ENCODE measurements at regions not wholly inside any gene's neighbourhood (a gene's known extent, or its start where the extent isn't known, plus 50 kb on each side); places are given as distances from the start of the nearest gene placed in this dataset.
"Not testable (repeated sequence)": the region's sequence is repeated elsewhere in the genome, so short reads cannot be mapped to it uniquely, and the experiment has no call there.

DNA sequence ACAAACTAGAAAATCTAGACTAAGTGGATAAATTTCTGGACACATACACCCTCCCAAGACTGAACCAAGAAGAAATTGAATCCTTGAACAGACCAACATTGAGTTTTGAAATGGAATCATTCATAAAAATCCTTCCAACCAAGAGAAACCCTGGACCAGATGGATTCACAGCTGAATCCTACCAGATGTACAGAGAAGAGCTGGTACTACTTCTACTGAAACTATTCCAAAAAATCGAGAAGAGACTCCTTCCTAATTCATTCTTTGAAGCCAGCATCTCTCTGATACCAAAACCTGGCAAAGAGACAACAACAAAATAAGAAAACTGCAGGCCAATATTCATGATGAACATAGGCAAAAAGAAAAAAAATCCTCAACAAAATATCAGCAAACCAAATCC lies 227.4 kb downstream of the RPAP3 start:
- DNase-seq, result no peak

DNA sequence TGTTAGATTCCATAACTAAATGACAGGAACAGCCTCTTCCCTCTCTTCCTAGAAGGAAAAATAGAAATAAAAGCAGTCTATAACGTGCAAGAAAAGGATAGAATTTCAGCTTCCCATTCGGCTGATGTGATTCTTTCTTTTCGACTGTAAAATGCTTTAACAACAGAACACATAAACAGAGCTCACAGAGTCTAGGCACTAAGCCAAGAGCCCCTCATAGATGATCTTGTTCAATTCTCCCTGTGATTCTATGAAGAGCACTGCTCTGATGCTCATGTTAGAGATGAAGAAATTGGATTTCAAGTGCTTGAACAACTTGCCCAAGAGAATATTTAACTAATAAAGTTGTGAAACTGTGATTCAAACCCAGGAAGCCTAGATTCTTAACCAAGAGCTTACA lies 232.7 kb downstream of the RPAP3 start:
- no peak for DNase-seq

DNA sequence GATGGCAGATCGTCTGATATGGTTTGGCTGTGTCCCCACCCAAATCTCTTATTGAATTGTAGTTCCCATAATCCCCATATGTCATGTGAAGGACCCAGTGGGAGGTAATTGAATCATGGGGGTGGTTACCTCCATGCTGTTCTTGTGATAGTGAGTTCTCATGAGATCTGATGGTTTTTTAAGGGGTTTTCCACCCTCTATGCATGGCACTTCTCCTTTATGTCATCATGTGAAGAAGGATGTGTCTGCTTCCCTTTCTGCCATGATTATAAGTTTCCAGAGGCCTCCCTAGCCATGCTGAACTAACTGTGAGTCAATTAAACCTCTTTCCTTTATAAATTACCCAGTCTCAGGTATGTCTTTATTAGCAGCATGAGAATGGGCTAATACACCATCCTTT lies 235.5 kb downstream of the RPAP3 start:
- not testable (repeated sequence) for DNase-seq

DNA sequence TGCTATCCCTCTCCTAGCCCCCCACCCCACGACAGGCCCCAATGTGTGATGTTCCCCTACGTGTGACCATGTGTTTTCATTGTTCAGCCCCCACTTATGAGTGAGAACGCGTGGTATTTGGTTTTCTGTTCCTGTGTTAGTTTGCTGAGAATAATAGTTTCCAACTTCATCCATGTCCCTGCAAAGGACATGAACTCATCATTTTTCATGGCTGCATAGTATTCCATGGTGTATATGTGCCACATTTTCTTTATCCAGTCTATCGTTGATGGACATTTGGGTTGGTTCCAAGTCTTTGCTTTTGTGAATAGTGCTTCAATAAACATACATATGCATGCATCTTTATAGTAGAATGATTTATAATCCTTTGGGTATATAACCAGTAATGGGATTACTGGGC lies 241.9 kb downstream of the RPAP3 start:
- DNase-seq, result not testable (repeated sequence)

DNA sequence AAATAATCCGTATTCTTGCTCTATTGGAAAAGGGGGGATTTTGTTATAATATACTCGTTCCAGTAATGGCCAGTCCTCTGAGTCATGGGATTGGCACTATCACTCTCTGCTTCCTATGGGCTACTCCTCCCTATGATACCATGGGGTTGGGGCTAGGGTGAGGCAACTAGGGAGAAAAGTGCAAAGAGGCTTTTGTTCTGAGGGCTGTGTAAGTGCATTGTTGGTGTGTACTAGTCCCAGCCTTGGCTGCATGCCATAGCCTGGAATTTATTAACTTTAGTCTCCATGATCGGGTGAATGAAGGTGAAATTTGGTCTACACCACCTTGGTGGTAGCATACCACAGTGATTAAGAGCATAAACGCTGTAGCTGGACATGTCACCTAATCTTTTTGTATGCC lies 247.6 kb downstream of the RPAP3 start:
- DNase-seq, result no peak

DNA sequence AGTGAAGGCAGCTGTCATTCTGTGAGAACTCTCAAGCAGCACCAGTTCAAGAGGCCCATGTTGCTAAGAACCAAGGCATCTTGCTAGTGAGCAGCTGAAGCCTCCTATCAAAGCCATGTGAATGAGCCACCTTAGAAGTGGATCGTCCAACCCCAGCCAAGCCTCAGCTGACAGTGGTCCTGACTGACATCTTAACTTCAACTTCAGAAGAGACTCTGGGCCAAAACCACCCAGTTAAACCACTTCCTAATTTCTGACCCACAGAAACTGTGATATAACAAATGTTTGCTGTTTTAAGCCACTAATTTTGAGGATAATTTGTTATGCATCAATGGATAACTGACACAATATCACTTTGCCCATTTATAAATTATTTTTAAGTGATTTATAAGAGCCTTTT lies 256.0 kb downstream of the RPAP3 start:
- DNase-seq, result no peak

DNA sequence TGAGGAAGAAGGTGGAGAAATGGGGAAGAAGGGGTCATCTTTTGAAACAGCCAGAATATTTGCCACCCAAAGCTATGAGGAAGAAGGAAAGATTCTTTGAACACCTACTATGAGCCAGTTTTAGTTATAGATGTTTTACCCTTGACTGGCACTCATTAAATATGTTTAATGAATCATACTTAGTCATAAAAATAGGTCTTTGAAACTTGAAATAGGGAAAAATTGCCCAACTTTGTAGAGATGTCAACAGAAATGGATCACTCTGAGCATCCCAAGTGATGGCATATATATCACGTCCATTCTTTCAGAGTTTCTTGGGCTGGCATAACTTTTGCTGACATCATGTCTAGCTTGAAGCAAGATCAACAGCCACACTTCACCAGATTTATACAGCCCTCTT lies 263.5 kb downstream of the RPAP3 start:
- DNase-seq, result no peak

DNA sequence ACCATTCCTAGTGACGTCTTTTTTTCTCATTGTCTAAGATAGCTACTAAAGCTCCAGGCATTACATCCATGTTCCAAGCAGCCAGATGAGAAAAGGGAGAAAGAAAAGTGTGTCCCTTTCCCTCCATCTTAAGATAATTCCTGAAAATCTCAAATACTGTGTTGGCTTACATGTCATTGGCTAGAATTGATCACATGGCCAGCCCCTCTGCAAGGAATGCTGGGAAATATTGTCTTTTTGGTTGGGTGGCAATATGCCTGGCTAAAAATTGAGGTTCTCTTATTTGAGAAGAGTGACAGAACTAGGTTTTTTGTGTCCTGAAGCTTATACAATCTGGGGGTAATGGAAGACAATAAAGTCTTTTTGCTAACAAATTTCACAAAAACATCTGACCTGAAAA lies 264.3 kb downstream of the RPAP3 start:
- DNase-seq, result no peak

DNA sequence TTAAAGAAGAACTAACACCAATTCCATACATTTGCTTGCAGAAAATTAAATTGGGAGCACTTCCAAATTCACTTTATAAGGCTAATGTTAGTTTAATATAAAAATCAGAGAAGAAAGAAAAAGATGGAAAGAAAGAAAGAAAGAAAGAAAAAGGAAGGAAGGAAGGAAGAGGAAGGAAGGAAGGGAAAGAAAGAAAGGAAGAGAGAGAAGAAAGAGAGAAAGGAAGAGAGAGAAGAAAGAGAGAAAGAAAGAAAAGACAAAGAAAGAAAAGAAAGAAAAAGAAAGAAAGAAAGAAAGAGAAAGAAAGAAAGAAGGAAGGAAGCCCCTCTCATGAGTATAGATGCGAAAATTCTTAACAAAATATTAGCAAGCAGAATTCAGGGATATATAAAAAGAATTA lies 267.7 kb downstream of the RPAP3 start:
- DNase-seq, result no peak

DNA sequence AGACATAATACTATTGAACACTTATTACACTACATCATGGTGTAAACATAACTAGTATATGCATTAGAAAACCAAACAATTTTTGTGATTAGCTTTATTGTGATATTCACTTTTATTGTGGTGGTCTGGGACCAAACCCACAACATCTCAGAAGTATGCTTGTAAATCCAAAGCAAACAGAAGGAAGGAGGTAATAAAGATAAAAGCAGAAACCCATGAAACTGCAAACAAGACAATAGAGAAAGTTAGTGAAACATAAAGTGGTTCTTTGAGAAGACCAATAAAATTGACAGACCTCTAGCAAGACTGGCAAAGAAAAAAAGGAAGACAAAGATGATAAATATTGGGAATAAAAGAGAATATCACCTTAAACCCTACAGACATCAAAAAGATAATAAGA lies 268.3 kb downstream of the RPAP3 start:
- DNase-seq, result no peak

DNA sequence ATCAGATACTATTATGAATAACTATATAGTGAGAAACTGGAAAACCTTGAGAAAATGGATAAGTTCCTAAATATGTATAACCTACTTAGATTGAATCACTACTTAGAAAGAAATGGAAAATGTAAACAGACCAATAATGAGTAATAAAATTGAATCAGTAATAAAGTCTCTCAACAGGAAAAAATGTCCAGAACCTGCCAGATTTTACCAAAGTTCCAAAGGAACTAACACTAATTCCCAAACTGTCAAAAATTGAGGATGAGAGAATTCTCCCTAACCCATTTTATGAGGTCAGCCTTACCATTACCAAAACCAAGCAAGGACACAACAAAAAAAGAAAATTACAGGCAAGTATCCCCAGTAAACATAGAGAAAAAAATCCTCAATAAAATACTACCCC lies 272.0 kb downstream of the RPAP3 start:
- DNase-seq, result peak; percentile 25

DNA sequence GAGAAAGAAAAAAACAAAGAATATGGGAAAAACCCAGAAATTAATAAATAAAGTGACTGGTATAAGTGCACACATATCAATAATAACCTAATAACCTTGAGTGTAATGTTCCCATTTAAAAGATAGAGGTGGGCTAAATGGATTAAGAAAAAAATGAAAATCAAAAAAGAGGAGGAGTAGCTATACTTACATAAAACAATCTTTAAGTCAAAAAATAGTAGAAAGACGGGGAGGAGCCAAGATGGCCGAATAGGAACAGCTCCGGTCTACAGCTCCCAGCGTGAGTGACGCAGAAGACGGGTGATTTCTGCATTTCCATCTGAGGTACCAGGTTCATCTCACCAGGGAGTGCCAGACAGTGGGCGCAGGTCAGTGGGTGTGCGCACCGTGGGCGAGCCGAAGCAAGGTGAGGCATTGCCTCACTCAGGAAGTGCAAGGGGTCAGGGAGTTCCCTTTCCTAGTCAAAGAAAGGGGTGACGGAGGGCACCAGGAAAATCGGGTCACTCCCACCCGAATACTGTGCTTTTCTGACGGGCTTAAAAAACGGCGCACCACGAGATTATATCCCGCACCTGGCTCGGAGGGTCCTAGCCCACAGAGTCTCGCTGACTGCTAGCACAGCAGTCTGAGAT lies 279.0 kb downstream of the RPAP3 start:
- DNase-seq, result not testable (repeated sequence)

DNA sequence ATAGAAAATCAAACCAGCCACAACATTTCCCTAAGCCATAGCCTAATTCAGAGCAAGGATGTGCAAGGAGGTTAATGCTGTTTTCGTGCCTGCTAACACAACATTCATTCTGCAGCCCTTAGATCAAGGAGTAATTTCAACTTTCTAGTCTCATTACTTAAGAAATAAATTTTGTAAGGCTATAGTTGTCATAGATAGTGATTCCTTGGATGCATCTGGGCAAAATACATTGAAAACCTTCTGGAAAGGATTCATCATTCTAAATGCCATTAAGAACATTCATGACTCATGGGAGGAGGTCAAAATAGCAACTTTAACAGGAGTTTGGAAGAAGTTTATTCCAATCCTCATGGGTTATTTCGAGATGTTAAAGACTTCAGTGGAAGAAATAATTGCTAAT lies 283.2 kb downstream of the RPAP3 start:
- peak; percentile 15 for DNase-seq

DNA sequence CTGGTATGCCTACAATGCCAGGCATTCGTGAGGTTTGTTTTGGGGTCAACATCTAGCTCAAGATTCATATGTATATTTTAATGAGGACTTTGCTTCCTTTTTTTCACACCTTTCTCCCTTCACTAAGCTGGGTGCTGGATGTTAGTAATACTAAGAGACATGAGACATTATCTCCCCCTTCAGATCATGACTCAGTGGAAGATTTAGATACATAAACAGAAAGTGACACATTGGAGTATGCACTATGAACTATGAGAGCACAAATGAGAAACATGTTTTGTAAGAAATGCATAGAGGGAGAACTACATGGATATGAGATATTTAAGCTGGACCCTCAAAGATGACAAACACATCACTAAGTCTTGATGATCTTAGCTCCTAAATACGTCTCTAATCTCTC lies 286.3 kb downstream of the RPAP3 start:
- DNase-seq, result peak; percentile 31

DNA sequence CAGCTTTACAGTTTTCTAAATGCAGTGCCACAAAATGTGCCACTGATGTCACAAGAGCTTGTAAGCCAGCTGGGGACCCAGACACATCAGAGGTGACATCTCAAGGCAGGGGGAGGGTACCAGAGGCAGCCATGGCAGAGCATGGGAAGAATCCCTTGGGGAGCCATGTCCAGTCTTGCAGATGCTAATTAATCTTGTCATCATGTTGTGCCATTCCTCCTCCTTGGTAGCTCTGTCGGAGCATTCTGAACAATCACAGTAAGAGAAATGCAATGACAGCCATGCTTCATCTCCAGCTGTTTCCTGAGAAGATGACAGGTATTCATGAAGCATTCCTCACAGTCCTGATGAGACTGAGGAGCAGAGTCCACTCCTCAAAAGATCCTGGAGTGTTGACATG lies 287.9 kb downstream of the RPAP3 start:
- DNase-seq, result no peak

DNA sequence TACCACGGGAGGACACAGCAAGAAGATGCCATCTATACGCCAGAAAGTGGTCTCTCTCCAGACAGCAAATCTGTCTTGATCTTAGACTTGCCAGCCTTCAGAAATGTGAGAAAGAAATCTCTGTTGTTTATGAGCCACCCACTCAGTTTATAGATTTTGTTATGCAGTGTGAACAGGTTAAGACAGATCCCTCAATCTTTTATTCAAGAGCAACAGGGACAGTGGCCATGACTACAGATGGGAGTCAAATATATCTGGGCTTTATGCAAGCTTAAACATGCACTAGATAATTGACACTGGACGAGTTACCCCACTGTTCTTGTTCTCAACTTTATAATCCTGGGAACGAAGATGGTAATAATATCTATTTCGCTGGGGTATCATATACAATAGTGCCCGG lies 288.7 kb downstream of the RPAP3 start:
- no peak for DNase-seq

DNA sequence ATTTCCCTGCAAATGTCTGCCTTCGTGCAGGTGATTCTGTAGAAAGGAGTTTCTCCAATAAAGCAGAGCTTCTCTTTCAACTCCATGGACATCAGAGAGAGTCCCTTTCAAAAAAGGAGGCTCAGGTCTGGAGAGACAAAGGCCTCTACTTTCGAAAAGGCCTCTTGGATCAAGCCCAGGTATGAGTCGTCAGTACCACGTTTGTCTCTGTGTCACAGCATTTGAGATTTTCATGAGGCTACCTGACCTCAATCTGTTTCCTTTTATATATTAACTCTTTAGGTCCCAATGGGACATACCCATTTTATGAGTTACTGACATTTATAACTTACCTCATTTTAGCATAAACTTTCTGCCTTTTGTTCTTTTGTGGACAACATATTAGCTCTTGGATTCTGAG lies 290.8 kb downstream of the RPAP3 start:
- no peak for DNase-seq

DNA sequence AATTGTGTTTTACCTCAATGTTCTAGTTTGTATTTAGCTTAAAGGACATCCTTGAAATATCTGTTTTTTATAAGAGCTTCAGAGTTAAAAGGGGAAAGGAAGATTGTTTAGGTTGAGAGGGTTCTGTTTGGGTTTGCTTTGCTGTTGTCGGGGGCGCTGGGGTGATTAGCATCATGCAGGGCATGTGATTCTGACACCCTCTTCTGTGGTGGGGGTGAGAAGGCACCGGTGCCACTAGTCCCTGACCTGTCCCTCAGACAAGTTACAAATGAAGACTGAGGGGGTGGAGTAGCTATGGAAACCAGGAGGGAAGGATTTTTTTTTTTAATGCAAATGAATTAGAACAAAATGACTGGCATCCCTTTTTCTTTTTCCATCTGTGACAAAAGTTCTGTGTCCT lies 291.3 kb downstream of the RPAP3 start:
- DNase-seq, result no peak

DNA sequence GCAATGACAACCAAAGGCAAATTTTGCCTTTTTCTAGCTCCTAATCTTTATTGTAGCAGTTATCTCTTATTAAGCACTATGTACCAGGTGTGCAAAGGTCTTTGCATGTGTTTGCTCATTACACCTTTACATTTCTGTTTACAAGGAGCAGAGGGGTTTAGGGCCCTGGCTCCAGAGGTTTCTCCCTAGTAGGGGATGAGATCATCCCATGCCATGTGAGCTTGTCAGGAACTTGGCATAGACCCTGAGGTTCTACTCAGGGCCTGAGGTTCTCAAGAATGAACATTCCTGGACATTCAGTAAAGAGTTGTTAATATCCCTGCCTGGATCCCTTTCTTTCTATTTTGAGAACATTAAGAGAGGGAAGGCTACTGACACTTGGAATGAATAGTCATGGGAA lies 292.0 kb downstream of the RPAP3 start:
- no peak for DNase-seq

DNA sequence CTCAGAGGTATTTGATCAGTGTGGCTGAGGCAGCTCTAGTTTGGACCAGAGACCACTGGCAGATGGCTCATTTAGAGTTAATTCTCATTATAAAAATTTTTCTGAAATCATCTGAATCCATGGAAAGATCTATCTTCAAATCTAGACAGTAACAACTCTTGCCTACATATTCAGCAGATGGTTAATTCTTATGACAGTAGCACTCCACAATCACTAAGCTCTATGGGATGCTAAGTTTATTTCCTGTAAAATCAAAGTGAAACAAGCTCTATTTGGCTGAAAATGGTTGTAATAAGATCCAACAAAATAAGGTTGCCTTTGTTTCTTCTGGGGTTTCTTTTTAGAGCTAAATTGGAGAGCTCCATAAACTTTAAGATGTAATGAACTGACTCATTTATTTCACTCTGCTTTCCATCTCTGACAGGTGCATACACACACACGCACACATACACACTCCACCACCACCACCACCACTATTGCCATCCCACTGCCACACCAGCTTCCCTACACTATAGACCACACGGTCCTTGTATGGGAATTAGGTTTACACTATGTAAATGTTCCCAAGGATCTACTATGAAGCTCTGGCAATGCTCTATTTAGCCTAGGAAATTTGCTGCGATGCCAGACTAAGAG lies 293.1 kb downstream of the RPAP3 start:
- DNase-seq, result no peak

DNA sequence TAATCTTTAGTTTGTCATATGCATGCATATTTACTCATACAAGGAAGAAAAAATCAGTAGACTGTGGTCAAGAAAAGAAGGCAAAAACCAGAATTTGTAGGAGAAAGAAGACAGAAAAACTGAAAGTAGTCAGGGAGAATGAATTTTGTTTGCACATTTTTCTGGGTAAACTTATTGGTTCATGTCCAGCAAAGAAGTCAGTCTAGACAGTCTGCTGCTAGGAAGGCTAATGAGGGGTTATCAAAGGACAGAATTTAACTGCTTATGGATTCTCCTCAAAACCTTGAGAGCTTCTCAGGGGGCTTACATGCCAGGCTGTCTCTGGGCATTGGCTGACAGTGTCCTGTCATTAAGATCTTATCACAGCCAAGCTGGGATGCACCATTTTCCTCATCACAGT lies 293.9 kb downstream of the RPAP3 start:
- no peak for DNase-seq

DNA sequence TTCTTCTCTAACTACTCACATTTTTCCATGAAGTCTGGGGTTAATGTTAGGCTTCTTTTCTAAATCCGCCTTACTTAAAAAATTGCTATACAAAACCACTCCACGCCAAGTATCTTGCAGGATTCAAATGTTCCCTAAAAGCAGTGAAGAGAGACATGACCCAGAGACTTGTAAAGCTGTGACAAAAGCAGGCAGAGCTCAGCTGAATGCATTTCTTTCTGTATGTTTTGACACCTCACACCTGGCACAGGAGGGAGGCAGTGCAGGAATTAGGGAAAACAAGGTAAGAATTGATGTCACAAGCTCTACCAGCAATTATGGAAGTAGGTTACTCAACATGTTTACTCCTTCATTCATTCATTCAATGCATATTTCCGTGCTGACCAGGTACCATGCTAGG lies 295.0 kb downstream of the RPAP3 start:
- no peak for DNase-seq

DNA sequence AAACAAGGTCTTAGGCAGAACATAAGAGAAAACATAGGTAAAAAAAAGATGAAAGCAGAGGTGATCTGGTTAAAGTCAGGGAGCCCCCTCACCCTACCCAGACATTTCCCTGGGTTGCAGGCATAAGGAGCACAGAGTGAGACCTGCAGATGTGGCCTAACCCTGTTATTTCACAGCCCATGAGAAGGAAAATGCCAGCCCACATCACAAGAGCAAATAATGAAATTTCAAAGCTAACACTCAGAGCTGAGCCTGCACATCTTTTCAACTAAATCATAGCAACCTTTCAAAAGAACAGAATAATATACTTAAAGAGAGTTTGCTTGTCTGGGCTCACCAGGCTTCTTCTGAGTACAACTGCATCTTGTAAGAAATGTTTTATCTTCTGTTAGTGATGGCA lies 295.4 kb downstream of the RPAP3 start:
- no peak for DNase-seq

DNA sequence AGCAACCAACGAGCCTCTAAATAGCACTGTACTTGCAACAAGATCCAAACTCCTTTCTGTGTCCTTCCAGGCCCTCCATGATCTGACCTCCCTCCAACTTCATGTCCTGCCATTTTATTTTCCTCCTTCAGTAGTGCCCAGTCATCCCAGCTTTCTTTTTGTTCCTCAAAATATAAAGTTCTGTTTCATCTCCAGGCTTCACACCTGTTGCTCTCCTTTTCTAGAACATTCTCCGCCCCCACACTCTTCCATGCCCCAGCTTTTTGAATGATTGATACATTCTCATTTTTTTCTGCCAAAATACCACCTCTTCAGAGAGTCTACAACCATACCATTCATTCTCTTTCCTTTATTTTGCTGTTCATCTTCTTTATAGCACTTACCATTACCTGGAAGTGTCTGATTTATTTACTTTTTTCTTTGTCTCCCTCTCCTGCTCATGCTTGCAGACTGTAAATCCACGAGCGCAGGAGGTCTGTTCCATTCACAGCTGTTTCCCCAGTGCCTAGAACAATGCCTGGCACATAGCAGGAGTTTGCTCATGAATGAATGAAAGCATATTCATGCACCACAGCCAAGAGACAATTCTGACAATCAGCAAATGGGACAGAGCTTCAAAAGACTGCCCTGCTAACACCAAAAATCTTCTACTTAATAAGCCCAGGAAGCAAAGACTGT lies 296.4 kb downstream of the RPAP3 start:
- DNase-seq, result no peak
